ENCODE measurements at regions not wholly inside any gene's neighbourhood (a gene's known extent, or its start where the extent isn't known, plus 50 kb on each side); places are given as distances from the start of the nearest gene placed in this dataset.

DNA sequence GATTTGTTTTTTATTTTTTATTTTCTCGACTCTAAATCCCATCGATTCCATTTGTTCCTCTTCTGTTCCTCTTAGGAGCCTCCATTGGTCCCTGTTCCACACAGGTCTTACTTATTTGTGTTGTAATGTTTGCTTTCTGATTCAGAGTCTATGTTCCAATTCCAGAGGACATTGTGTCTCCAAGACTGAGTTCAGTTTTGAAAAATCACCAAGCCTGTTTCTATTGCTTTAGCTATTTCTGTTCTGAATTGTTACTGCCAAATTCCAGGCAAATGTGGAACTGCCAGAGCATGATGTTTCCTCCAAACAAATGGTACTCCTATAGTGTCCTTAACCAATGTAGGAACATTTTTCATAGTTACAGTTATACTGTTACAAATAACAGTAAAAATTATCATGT is 270.9 kb upstream of the SPTLC3 start:
- TF ChIP-seq SCRT2 (tag by site-specific recombination; IDR thresholded peaks at IDR 0.05) (no peak), REST (tag by site-specific recombination; IDR thresholded peaks at IDR 0.05) (no peak), ZNF585B (tag by site-specific recombination; IDR thresholded peaks at IDR 0.05) (no peak), ZNF274 (IDR thresholded peaks at IDR 0.05; ENCODE audit: low read length) (no peak), ZNF274 (tag by site-specific recombination; IDR thresholded peaks at IDR 0.05; ENCODE audit: borderline replicate concordance) (no peak), ZNF707 (tag by site-specific recombination; IDR thresholded peaks at IDR 0.05) (no peak), ZNF677 (tag by site-specific recombination; IDR thresholded peaks at IDR 0.05) (no peak), TRIM28 (IDR thresholded peaks at IDR 0.05; ENCODE audit: borderline replicate concordance, low read length) (no peak), ZSCAN4 (tag by site-specific recombination; IDR thresholded peaks at IDR 0.05) (no peak)
- TF ChIP-seq, protein P1, sequence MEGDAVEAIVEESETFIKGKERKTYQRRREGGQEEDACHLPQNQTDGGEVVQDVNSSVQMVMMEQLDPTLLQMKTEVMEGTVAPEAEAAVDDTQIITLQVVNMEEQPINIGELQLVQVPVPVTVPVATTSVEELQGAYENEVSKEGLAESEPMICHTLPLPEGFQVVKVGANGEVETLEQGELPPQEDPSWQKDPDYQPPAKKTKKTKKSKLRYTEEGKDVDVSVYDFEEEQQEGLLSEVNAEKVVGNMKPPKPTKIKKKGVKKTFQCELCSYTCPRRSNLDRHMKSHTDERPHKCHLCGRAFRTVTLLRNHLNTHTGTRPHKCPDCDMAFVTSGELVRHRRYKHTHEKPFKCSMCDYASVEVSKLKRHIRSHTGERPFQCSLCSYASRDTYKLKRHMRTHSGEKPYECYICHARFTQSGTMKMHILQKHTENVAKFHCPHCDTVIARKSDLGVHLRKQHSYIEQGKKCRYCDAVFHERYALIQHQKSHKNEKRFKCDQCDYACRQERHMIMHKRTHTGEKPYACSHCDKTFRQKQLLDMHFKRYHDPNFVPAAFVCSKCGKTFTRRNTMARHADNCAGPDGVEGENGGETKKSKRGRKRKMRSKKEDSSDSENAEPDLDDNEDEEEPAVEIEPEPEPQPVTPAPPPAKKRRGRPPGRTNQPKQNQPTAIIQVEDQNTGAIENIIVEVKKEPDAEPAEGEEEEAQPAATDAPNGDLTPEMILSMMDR (tag by site-specific recombination; IDR thresholded peaks at IDR 0.05): no peak
